ENCODE measurements at regions not wholly inside any gene's neighbourhood (a gene's known extent, or its start where the extent isn't known, plus 50 kb on each side); places are given as distances from the start of the nearest gene placed in this dataset.
"Not testable (repeated sequence)": the region's sequence is repeated elsewhere in the genome, so short reads cannot be mapped to it uniquely, and the experiment has no call there.

DNA sequence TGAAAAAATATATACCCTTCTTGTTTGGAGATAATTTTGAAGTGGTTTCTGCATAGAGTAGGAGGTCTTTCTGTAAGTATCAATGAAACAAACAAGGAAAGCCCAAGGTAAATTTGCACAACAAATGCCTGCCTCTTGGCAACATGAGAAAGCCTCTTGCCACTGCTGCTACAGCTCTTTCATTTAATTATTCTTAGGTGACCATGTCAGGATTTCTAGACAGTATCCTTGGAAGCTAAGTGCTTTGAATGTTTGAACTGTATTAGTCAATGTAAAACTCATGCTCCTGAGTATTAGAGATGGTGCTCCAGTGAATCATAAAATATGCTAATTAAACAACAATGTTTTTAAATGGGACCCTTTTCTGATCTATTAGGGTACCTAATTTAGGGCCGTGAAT, 81.2 kb upstream of the ITGB1 start:
- DNase-seq (ENCODE audit: low read depth in 2 of 3, low spot score in 1 of 3) = no peak

DNA sequence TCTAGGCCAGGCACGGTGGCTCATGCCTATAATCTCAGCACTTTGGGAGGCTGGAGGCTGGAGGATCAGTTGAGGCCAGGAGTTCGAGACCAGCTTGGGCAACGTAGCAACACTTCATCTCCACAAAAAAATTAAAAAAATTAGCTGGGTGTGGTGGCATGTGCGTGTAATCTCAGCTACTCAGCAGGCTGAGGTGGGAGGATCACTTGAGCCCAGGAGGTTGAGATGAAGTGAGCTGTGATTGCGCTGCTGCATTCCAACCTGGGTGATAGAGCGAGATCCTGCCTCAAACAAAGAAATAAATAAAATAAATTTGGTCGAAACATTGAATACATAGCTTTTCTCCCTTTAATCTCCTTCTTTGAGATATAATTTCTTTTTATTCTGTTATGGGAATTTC, 80.6 kb upstream of the ITGB1 start:
- no peak for DNase-seq (ENCODE audit: low read depth in 2 of 3, low spot score in 1 of 3)

DNA sequence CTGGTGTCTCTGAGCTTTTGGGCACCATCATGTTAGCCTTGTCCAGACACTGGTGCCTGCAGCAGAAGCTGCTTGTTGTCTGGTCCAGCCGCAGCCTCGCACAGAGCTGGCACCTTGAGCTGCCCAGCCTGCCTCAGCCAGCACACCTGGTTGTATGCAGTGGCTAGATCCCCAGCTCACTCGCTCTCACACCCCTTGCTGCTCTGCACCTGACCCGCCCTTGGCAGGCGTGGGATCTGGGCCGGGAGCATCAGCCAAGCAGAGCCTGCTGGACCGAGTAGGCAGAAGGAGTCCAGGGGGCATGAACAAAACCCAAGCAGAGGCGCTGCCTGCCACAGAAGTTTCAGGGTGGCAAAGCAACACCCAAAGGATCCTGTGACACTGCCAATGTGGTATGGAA, 79.7 kb upstream of the ITGB1 start:
- DNase-seq (ENCODE audit: low read depth in 2 of 3, low spot score in 1 of 3) = no peak

DNA sequence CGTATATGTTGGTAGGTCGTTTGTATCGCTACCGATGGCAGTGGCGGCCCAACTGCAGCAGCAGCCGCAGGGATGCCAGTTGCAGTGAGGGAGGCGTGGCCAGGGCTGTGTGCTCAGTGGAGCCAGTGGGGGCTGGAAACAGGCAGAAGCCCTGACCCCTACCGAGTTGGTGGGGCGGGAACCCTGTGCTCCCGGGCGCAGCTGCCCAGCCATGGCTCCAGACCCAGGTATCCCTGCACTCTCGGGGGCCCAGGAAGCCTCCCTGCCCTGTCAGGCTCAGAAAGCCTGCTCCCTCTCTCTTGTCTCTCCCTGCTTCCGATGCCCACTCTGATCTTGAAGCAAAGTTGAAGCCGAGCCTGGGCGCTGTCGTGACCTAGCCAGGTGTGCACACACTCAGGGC, 78.6 kb upstream of the ITGB1 start:
- DNase-seq (ENCODE audit: low read depth in 2 of 3, low spot score in 1 of 3) = no peak

DNA sequence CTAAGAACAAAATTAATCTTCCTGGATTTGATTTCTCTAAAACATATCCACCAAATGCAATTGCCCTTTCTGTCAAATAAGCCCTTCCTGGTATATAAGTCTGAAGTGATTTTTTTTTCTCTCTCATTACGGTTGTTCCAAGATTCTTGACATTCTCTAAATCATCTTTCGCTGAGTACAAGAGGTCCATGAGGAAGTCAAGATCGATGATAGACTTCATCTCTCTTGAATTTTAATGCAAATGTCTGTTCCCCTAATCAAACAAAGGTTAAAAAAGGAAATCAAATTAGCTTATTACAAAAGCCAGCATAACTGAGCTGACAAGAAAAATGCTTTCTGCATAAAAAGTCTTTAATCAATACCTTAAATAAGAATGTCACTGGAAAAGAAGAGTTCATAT, 77.4 kb upstream of the ITGB1 start:
- no peak for DNase-seq (ENCODE audit: low read depth in 2 of 3, low spot score in 1 of 3)

DNA sequence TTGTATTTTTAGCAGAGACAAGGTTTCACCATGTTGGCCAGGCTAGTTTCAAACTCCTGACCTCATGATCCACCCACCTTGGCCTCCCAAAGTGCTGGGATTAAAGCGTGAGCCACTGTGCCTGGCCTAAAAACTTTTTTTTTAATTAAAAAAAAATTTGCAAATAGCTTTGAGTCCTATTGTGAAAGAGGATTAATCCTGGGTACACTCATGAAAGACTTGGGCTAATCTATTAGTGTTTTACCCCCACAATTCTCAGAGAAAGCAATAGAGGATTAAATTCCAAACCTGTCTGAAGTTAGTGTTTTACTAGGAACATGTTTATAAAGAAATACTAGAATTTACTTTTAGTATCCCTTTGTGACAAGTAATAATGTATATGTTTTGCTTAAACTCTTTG, 76.9 kb upstream of the ITGB1 start:
- no peak for DNase-seq (ENCODE audit: low read depth in 2 of 3, low spot score in 1 of 3)

DNA sequence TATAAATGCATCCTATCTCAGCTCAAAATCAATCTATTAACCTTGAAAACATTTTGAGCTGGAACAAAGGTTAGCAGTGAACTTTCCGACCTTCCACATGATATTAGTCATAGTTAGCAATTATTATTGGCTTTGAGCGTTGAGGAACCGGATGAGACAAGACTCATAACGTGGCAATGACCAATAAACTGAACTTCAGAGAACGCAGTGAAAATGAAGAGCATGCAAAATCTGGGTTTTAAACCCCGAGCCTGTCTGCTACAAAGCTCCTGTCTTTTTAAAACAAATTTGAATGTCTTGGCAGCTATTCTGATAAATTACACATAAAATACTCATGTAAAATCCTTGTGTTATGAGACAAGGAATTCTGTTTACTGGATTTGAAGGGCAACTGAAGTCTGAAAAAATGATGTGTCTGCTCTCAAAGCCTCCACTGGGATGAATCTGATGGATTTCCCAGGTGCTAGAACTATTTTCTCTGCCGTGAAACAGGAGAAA, 74.7 kb upstream of the ITGB1 start:
- DNase-seq (ENCODE audit: low read depth in 2 of 3, low spot score in 1 of 3) = no peak

DNA sequence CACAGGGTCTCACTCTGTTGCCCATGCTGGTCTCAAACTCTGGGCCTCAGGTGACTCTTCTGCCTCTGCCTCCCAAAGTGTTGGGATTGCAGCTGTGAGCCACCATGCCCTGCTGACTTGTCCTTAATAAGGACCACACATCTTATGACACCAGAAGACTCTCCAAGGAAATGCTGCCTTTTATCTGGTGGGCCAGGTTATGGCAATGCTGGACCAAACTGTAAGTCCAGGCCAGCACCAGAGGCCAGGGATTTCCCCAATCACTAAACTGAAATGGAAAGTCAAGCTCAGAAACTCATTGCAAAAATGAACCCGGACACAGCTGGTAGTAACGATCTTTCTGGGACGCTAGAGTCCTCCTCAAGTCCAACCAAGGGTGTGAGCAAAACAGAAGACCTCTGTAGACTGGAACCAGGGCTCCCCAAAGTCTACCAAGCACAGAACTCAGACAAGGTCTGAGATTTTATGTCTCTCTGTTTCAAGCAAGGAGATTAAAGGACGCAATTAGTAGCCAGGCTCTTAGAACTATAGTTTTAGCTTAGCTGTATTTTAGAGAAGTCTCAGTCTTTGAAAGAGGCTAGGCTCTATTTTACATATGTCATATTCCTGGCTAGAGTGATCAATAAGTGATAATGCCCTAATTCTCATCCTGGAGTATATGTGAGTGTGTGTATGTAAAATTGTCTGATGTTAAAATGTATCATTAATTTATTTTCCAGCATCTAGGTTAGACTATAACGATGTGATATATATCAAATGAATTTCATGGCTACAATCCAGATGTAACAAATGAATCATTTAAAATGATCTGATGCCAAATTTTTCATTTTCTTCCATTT, 74.0 kb upstream of the ITGB1 start:
- DNase-seq (ENCODE audit: low read depth in 2 of 3, low spot score in 1 of 3) = no peak

DNA sequence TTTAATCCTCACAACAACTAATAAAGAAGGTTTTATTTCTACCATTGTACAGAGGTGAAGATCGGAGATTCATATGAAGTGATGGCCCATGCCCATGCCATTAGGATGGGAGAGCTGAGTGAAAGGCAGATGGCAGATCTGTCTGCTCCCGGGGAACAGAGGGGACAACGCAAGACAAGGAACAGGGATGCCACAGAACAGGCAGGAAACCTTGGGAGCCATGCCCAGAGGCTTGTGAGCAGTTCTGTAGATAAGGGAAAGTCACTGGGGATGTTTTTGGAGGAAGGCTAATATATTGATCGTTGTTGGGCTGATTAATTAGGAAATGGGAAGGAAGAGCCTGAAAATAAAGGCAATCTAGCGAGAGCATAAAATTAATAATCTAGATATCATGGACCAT, 73.1 kb upstream of the ITGB1 start:
- no peak for DNase-seq (ENCODE audit: low read depth in 2 of 3, low spot score in 1 of 3)

DNA sequence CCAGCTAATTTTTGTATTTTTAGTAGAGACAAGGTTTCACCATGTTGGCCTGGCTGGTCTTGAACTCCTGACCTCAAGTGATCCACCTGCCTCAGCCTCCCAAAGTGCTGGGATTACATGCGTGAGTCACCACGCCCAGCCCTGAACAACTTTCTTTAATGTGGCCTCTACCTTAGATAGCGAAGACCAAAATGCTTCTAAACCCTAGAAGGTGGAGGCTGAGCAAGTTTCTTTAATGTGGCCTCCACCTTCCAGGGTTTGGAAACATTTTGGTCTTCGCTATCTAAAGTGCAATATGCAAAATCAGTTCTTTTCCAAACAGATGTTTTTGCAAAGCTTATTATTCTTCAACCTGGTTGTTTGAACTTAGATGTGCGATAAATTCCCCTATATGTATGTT, 70.5 kb upstream of the ITGB1 start:
- DNase-seq (ENCODE audit: low read depth in 2 of 3, low spot score in 1 of 3) = not testable (repeated sequence)

DNA sequence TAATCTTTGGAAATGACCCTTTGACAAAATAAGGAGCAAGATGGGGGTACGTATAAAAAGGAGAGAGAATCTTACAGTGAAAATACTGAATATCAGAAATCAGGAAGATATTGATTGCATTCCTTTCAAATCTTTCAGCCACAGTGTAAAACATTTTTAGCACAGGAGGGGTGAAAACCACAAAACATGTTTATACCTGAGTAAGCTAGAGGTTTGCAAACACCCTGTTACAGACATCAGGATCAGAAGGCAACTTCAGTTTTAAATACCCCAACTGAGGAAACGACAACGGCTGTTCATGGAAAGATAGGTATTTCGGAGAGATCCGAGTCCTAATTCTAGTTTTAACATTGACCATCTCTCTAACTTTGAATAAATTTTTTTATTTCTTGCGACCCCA, 69.1 kb upstream of the ITGB1 start:
- no peak for DNase-seq (ENCODE audit: low read depth in 2 of 3, low spot score in 1 of 3)

DNA sequence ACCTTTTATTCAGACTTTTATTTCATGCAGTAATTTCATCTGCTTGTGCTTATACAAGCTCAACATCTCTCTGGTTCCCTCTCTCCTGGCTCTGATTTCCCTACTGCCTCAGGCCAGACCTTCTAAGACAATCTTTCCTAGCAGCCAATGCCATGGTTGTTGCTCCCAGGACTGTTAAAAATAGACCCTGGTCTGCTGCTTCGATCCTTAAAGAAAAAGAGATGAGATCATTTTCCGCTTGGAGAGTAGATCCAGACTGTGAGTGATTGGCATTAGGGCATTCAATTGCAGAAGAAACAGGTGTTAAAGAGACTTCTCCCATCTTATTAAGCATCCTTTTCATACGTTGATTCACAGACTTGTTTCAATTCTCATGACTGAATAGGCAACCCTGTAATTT, 68.4 kb upstream of the ITGB1 start:
- no peak for DNase-seq (ENCODE audit: low read depth in 2 of 3, low spot score in 1 of 3)

DNA sequence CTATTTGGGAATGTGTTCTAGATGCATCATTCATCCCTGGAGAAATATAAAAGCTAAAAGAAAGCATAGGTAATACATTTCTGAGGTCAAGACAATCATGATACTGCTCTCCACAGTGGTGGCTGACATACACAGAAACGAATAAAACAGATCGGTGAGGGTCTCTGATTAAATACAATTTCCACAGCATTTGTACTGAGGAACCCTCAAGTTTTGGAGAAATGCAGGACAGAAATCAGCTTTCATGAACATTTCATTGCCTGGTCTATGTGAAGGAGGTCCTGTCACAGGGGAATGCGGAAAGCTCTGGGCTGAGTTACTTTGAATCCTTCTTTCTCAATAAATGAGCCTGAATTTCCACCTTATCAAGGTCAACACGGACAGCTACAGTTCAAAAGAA, 67.9 kb upstream of the ITGB1 start:
- DNase-seq (ENCODE audit: low read depth in 2 of 3, low spot score in 1 of 3) = no peak

DNA sequence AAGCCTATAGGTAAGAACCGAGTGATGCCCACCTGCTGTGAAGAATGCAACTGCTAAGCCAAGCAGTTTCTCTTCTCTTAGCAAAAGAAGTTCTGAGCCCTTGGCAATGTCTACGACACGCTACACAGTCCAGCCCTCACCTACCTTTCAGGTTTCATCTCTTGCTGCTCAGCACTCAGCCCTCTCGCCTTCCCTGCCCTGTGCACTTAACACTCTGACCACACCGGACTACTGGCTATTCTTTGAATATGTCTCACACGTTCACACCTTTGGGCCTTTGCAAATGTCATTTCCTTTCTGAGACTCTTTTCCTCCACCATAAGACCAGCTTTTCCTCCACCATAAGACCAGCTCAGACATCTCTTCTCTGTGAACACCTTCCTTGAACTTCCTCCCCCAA, 67.0 kb upstream of the ITGB1 start:
- DNase-seq (ENCODE audit: low read depth in 2 of 3, low spot score in 1 of 3) = no peak

DNA sequence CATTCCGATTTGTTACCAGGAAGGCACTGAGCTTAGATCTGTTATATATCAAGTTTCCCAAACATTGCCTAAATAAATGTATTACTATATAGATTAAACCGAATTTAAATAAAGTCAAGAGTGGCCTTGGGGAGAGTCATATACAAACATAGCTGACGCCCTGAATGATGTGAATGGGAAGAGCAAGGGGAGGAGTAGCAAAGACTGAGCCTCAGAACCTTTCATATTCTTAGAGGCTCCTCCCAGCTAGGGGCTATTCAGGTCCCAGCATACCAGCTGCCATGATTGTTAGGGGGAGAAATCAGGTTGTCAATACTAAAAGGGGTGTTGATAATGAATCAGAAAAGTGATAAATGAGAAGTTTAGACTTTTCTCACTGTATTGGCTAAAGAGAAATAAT, 64.7 kb upstream of the ITGB1 start:
- DNase-seq (ENCODE audit: low read depth in 2 of 3, low spot score in 1 of 3) = no peak

DNA sequence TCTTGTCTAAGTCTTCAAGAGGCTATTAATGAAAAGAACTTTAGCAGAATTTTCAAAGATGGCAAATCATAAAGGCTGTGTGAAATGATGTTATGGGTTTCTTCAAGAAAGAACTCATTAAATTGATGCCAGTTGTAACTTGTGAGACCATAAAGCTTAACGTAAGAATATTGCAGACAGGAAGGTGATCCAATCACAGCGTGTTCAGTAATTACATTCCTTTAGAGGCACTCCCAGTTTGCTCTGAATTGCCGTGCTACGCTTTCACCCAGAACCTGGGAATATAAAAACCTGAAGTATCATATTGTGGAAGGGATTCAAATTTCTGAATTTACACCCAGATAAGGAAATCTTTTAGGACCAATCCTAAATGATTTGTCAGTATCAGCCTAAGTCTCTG, 64.1 kb upstream of the ITGB1 start:
- no peak for DNase-seq (ENCODE audit: low read depth in 2 of 3, low spot score in 1 of 3)

DNA sequence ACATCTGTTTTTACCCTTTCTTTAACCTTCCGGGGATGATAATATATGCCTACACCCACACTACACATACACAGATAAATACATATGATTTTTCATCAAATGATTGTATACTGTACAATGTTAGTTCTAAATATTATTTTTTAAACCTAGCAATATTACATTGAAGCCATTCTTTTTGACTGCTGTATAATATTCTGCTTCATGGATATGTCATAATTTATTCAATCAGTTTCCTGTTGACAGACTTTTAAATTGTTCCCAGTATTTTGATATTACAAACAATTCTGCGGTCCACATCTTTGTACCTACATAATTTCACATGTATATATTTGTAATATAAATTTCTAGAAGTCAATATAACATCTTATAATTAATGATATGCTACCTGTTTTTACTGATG, 59.0 kb upstream of the ITGB1 start:
- no peak for DNase-seq (ENCODE audit: low read depth in 2 of 3, low spot score in 1 of 3)

DNA sequence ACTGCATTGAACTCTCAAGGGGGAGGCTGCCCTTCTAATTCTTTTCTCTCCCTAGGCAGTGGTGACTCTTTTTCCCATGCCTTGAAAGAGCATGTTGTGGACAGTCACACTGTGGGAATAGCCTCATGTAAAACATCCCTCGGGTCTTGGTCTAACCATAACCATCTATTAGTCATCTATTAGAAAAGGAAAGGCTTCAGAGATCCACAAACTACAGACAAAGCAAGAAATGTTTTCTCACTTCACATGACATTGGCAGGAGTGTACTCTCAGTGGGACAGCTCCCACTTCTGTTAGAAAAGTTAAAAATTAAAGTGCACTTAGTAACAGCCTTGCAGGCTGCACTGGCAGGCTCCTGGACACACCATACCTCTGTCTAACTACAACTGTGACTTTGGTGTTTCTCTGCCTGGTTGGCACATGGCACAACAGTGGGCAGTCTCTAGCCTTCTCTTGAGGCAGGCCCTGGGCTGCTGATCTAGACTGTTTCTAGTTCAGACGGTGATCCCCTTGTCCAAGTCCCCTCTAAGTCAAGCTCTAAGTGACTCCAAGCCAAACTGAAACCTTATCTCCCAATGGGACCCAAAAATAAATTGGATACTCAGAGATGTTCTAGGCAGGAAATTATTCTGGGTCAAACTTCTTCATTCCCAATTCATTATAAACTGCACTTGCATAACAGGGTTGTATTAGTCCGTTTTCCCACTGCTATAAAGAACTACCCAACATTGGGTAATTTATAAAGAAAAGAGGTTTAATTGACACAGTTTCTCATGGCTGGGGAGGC, 57.9 kb upstream of the ITGB1 start:
- DNase-seq (ENCODE audit: low read depth in 2 of 3, low spot score in 1 of 3) = no peak

DNA sequence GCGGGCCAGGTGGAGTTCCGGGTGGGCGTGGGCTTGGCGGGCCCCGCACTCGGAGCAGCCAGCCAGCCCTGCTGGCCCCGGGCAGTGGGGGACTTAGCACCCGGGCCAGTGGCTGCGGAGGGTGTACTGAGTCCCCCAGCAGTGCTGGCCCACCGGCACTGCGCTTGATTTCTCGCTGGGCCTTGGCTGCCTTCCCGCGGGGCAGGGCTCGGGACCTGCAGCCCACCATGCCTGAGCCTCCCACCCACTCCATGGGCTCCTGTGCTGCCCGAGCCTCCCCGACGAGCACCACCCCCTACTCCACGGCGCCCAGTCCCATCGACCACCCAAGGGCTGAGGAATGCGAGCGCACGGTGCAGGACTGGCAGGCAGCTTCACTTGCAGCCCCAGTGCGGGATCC, 55.3 kb upstream of the ITGB1 start:
- not testable (repeated sequence) for DNase-seq (ENCODE audit: low read depth in 2 of 3, low spot score in 1 of 3)

DNA sequence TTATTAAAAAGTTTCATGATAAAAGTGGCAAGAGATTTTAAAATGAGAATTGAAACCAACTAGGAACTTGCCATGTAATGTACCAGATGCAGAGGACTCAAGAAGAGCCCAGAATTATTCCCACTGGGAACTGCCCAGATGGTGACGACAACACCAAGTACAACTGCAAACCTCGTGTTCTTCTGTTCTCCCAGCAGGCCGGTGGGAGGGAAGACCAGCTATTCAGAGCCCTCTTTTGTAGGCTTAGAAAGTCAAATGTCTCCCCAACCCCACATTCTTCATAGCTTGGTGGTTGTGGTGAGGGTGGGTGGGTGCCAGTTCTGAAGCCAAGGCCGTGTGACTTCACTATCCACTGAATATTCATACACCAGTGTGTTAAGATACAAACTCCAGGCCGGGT, 54.3 kb upstream of the ITGB1 start:
- DNase-seq (ENCODE audit: low read depth in 2 of 3, low spot score in 1 of 3) = no peak

DNA sequence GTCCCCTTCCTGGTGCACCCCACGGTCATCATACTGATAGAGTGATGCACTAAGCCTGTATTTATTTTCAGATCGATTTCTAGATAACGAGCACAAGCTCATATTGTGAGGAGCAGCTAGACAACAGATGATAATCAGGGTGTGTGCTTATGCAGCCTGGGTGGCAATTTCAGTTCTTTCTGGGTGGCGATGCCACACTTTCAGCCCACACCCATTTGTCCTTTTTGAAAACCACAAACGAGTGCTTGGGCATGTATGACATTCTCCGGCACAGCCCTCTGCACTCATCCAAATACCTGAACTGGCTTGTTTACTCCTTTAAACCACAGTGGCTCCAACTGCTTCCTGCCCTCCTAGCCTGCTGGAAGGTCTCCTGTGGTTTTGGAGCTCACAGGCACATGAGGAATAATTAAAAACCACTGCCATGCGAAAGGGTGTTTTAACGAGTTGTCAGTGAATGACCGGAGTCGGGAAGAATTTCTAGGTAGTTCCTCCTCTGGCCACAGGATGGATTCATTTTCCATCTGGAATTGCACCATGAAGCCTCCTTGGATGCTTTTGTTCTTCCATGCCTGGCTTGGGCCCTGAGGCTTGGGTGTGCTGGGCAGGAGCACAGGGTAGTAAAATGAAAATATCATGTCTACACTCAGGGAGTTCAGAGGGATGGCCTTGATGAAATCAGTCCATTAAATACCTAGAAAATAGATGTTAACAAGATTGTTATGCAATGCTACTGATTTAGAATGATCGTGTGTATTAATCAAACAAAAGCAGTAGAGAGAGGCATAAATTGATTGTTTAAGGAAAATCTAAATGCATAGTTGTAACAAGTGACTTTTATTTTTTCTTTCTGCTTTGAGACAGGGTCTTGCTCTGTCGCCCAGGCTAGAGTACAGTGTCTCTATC, 52.4 kb upstream of the ITGB1 start:
- no peak for DNase-seq (ENCODE audit: low read depth in 2 of 3, low spot score in 1 of 3)
